Fibroblast of pulmonary artery (primary cell): ENCODE measurements at regions not wholly inside any gene's neighbourhood (a gene's known extent, or its start where the extent isn't known, plus 50 kb on each side); places are given as distances from the start of the nearest gene placed in this dataset.

Experiments
- DNase-seq: peaks from one replicate; pipeline ENCODE4 v3.0.0-alpha.2; 2010; ENCODE audit warnings: low read depth
- H3K4me3 ChIP-seq: replicated peaks from 2 replicates; pipeline ENCODE4 v1.5.1; 2011; ENCODE audit warnings: low read depth, mild to moderate bottlenecking, control low read depth, low read length, moderate library complexity
- TF ChIP-seq, protein P1 (sequence below): IDR thresholded peaks from 2 replicates; pipeline ENCODE4 v1.5.1; 2011; ENCODE audit warnings: mild to moderate bottlenecking, control low read depth, low read length, inconsistent platforms; ENCODE audit errors: missing control alignments

- DNase-seq = no peak
- no peak overlapping the region for H3K4me3 ChIP-seq
- TF ChIP-seq, protein P1, sequence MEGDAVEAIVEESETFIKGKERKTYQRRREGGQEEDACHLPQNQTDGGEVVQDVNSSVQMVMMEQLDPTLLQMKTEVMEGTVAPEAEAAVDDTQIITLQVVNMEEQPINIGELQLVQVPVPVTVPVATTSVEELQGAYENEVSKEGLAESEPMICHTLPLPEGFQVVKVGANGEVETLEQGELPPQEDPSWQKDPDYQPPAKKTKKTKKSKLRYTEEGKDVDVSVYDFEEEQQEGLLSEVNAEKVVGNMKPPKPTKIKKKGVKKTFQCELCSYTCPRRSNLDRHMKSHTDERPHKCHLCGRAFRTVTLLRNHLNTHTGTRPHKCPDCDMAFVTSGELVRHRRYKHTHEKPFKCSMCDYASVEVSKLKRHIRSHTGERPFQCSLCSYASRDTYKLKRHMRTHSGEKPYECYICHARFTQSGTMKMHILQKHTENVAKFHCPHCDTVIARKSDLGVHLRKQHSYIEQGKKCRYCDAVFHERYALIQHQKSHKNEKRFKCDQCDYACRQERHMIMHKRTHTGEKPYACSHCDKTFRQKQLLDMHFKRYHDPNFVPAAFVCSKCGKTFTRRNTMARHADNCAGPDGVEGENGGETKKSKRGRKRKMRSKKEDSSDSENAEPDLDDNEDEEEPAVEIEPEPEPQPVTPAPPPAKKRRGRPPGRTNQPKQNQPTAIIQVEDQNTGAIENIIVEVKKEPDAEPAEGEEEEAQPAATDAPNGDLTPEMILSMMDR = no peak
Measured at GRCh38 chr15:69912116-69912515, 185.6 kb downstream of the TLE3 start.

GRCh38 chr15:69914040-69914439, 183.7 kb downstream of the TLE3 start:
- DNase-seq = no peak
- TF ChIP-seq, protein P1 = no peak
- H3K4me3 ChIP-seq = no peak overlapping the region

DNA sequence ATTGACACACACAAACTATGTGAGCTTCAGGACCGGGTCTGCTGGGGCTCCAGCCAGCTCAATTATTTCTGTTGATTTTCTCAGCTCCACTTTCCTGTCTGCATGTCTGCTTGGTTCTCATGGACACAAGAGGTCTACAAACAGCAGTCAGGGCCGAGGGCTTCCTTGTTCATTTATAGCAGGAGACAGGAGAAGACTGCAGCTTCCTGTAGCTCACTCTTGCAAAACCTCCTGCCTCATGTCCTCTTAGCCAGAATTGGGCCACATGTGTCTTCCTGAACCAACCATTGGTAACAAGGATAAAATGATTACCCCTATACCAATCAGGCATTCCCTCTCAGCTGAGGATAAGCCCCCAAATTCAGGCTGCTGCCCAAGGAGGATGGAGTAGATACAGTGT, 182.8 kb downstream of the TLE3 start:
- TF ChIP-seq, protein P1 = no peak
- no peak for DNase-seq
- no peak overlapping the region for H3K4me3 ChIP-seq

GRCh38 chr15:69916169-69916785, 181.4 kb downstream of the TLE3 start:
- no peak overlapping the region for H3K4me3 ChIP-seq
- DNase-seq = no peak
- TF ChIP-seq, protein P1 = no peak

DNA sequence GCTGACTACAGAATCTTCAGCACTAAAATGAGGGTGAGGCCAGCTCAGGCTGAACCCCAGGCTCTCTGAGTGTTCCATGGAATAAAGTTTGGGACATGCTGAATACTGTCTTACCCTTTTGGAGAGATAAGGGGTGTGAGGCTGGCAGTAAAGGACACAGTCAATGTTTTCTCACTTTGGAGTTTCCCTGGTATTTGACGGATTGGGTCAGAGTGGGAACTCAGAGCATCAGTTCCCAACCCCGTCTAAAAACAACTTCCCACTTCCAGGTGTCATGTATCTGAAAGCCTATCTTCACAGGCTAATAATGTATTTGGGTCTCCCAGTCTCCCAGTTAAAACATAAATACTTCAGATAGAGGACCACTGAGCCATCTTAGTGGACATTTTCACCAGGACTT, 180.7 kb downstream of the TLE3 start:
- H3K4me3 ChIP-seq = no peak overlapping the region
- TF ChIP-seq, protein P1 = no peak

DNA sequence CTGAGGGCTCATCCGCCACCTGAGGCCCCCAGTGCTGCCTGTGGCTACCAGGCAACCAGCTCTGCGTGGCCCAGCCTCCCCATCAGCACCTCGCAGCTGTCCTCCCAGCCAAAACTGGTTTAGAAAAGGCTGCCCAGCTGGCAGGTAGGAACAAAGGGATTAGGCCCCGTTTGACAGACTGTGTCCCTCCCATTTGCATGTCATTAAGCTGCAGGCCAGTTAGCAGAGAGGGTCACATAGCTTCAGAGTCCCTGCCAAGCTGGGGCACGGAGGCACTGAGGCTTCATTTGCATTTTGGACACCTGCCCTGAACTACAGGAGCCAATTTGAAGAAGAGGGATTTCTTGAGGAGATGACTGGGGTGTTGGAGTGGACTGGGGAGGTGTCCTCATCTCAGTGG, 177.9 kb downstream of the TLE3 start:
- no peak overlapping the region for H3K4me3 ChIP-seq
- TF ChIP-seq, protein P1 = no peak
- no peak for DNase-seq

More for the DNA sequence above, 180.7 kb downstream of the TLE3 start:
- DNase-seq = no peak

DNA sequence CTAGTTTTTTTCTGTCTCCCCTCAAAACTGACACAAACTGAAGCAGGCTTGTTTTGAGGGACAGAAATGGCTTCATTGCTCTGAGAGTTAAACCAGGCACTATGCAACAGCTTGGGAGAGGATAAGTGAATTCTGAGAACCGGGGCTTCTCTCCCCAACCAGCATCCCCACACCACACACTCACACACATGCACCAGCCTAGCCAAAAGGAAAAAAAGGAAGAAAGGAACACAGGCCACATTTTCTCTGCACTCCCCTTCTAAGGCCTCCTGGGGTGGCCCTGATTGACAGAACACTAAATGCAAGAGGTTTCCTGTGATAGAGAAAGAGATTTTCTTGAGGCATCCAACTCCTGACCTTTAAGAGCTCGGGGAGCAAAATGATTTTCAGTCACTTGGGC, 177.5 kb downstream of the TLE3 start:
- TF ChIP-seq, protein P1 = no peak
- no peak for DNase-seq
- no peak overlapping the region for H3K4me3 ChIP-seq
